22Rv1 (cell line): ENCODE measurements at regions not wholly inside any gene's neighbourhood (a gene's known extent, or its start where the extent isn't known, plus 50 kb on each side); places are given as distances from the start of the nearest gene placed in this dataset.

ENCODE experiments used
- ZFX ChIP-seq: fragments of 450-650 bp; IDR thresholded peaks from 2 replicates; pipeline ENCODE4 v1.6.1; 2017; ENCODE audit warnings: antibody characterized with exemption, borderline replicate concordance
- TF ChIP-seq, protein P1 (sequence below): fragments of 450-650 bp; IDR thresholded peaks from 2 replicates; pipeline ENCODE4 v1.5.1; 2017; ENCODE audit warnings: mild to moderate bottlenecking

DNA sequence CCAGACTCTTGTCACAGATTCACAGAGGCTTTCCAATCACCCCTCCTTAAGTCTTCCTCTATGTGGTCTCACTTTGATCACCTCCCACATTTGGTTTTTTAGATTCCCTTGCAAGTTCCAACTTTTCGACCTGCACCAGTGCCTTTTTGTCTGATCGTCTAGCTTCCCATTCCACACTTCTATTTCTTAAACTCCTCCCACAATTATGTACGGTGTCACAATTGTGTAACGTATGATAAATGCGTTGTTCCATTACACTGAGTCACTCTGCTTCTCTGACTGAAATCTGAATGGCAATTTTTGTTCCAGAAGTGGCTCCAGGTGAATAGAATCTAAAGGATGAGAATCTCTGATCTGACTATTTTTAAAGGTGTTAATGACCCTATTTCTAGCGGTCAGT lies 320.1 kb downstream of the LMX1A start:
- TF ChIP-seq, protein P1, sequence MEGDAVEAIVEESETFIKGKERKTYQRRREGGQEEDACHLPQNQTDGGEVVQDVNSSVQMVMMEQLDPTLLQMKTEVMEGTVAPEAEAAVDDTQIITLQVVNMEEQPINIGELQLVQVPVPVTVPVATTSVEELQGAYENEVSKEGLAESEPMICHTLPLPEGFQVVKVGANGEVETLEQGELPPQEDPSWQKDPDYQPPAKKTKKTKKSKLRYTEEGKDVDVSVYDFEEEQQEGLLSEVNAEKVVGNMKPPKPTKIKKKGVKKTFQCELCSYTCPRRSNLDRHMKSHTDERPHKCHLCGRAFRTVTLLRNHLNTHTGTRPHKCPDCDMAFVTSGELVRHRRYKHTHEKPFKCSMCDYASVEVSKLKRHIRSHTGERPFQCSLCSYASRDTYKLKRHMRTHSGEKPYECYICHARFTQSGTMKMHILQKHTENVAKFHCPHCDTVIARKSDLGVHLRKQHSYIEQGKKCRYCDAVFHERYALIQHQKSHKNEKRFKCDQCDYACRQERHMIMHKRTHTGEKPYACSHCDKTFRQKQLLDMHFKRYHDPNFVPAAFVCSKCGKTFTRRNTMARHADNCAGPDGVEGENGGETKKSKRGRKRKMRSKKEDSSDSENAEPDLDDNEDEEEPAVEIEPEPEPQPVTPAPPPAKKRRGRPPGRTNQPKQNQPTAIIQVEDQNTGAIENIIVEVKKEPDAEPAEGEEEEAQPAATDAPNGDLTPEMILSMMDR, result no peak
- no peak for TF ChIP-seq ZFX
